ENCODE measurements at regions not wholly inside any gene's neighbourhood (a gene's known extent, or its start where the extent isn't known, plus 50 kb on each side); places are given as distances from the start of the nearest gene placed in this dataset.

DNA sequence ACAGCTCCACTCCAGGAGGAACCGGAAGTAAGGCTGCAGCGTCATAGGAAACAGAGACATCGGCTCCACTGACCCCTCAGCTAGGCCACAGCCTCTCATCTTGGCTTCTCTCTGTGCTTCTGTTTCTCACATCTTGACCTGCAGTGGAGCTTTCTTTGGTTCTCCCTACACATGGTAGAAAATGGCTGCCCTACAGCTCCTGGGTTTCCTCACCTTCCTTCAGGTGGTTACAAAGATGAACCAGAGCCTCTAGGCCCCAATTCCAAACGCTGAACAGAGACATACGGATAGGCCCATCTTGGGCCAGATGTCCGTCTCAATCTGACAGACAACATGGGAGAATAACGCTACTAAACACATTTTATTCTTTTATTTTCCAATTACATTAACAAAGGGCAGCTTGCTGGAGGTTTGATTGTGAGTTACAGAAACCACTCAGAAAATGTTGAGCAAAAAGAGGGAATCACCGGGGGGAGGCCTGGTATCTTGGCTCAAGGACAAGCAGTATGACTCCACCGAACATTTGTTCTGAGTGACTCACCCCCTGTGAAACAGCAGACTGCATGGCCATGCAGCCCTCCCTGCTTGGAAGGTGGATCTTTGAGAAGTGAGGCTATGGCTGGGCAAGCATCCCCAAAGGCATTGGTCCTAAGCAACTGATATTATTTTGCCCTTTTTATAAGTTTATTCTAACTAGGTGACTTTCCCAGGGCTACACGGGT, 303.5 kb downstream of the CDCA7 start:
- ChIA-PET POLR2A (no interaction called here), CTCF (interaction anchor here (0.6 kb wide), 1 partner anchor 29 kb away, joined by 3 read pairs; no protein-coding TSS in a partner anchor)
- DNase-seq (ENCODE audit: extremely low spot score), result no peak
- TF ChIP-seq SUZ12 (IDR thresholded peaks at IDR 0.05), result no peak
- TF ChIP-seq ELF4 (IDR thresholded peaks at IDR 0.05), result no peak
- TF ChIP-seq TARDBP (IDR thresholded peaks at IDR 0.05), result no peak

DNA sequence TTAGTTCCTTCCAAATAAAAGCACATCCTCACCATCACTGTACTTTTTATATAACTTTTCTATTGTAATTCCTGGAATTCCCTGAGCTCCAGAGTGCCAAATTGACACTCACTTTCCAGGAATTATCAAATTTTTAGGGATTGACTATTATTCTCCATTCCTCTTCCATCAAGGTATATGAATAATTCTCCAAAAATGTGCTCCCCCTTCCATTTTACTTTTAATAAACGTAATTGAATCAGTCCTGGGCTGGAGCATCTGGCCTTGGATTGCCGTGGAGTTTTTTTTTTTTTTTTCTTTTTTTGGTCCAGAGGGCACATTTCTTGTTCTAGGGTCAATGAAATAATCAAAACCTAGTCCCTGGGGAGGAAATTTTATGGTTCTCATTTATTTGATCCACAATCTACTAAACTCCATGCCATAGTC, 304.3 kb downstream of the CDCA7 start:
- ChIA-PET POLR2A (no interaction called here), CTCF (no interaction called here)
- no peak for DNase-seq (ENCODE audit: extremely low spot score)
- TF ChIP-seq CTBP1 (IDR thresholded peaks at IDR 0.05; ENCODE audit: borderline replicate concordance), result no peak
- TF ChIP-seq FOXM1 (IDR thresholded peaks at IDR 0.05; ENCODE audit: borderline replicate concordance), result no peak
- TF ChIP-seq SUZ12 (IDR thresholded peaks at IDR 0.05), result no peak
- no peak for TF ChIP-seq L3MBTL2 (conservative IDR thresholded peaks at IDR 0.05)
- no peak for TF ChIP-seq FOXK2 (IDR thresholded peaks at IDR 0.05)
- no peak for TF ChIP-seq TARDBP (IDR thresholded peaks at IDR 0.05)
- no peak for TF ChIP-seq SP1 (IDR thresholded peaks at IDR 0.05)
- TF ChIP-seq BHLHE40 (IDR thresholded peaks at IDR 0.05; ENCODE audit: borderline replicate concordance), result no peak
- TF ChIP-seq, protein P1, sequence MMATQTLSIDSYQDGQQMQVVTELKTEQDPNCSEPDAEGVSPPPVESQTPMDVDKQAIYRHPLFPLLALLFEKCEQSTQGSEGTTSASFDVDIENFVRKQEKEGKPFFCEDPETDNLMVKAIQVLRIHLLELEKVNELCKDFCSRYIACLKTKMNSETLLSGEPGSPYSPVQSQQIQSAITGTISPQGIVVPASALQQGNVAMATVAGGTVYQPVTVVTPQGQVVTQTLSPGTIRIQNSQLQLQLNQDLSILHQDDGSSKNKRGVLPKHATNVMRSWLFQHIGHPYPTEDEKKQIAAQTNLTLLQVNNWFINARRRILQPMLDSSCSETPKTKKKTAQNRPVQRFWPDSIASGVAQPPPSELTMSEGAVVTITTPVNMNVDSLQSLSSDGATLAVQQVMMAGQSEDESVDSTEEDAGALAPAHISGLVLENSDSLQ (IDR thresholded peaks at IDR 0.05), result no peak
- no peak for TF ChIP-seq LEF1 (IDR thresholded peaks at IDR 0.05; ENCODE audit: borderline replicate concordance)
- TF ChIP-seq HDGF (IDR thresholded peaks at IDR 0.05; ENCODE audit: borderline replicate concordance), result no peak
- TF ChIP-seq ELF4 (IDR thresholded peaks at IDR 0.05), result no peak
- no peak for TF ChIP-seq ARNT (IDR thresholded peaks at IDR 0.05)
- no peak for TF ChIP-seq ZNF384 (IDR thresholded peaks at IDR 0.05)

DNA sequence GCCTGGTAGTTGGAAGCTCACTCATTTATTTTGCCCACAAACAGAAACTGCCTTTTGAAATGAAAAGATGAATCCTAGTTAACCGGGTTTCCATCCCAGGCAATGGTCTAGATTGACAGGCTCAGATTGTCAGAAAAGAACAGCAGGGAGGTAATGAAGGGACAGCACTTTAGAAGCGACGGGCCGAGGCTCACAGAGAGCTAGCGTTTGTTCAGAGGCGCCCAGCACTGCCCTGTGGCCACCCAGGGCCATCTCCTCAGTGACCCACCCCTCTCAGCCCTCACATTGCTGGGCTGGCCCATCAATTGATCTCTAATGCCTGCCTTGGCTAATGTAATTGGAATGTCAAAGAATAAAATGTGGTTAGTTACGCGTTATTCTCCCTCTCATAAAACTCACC, 304.8 kb downstream of the CDCA7 start:
- CTCF ChIA-PET, result no interaction called here

DNA sequence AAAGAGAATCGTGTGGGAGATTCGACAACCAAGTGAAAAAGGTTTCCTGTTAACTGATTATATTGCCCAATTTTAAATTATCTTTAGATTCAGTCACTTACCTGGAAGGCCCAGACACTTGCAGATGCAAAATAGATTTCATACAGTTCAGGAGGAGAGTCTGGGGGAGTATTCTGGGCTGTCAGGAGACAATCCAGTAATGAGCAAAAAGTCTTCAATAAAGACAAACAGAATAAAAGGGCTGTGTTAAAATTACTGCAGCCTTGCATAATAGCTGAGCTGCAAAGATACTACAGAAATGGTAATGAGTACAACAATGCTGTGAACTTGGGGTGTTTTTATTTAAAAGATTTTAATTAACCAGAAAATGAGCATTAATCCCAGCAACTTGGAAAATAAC, 303.6 kb downstream of the SP3 start:
- DNase-seq (ENCODE audit: extremely low spot score), result no peak
- POLR2A ChIA-PET, result interaction anchor here (1.0 kb wide), 1 partner anchor 8 kb away, joined by 3 read pairs; no protein-coding TSS in a partner anchor
- TF ChIP-seq ZNF384 (IDR thresholded peaks at IDR 0.05), result no peak
- CTCF ChIA-PET, result no interaction called here

More for the DNA sequence above, 304.8 kb downstream of the CDCA7 start:
- POLR2A ChIA-PET, result no interaction called here
- no peak for TF ChIP-seq L3MBTL2 (conservative IDR thresholded peaks at IDR 0.05)
- TF ChIP-seq, protein P1 (IDR thresholded peaks at IDR 0.05), result 0 out of 2 replicates have a peak, but pooled peaks have one; percentile 4
- DNase-seq (ENCODE audit: extremely low spot score), result no peak

DNA sequence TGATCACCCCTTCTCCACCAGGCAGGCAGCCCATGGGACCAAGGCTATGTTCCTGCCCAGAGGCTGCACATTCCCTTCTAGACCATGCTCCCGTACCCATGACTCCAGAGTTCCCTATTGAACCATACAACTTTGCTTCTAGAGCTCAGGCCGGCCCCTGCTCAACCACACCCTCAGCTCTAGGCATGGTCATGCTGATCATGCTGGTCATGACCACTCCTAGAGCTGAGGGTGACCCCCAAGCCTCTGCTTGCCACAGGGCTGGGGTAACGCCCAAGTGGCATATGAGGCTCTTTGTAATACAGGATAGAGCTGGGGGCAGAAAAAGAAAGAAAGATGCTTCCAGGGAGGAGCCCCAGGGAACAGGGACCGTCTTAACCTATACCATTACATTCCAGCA, 301.8 kb downstream of the SP3 start:
- DNase-seq (ENCODE audit: extremely low spot score), result no peak
- POLR2A ChIA-PET, result no interaction called here
- CTCF ChIA-PET, result interaction anchor here (0.7 kb wide), 1 partner anchor 257 kb away, joined by 3 read pairs; no protein-coding TSS in a partner anchor
- TF ChIP-seq L3MBTL2 (conservative IDR thresholded peaks at IDR 0.05) (no peak), HDGF (IDR thresholded peaks at IDR 0.05; ENCODE audit: borderline replicate concordance) (no peak)

DNA sequence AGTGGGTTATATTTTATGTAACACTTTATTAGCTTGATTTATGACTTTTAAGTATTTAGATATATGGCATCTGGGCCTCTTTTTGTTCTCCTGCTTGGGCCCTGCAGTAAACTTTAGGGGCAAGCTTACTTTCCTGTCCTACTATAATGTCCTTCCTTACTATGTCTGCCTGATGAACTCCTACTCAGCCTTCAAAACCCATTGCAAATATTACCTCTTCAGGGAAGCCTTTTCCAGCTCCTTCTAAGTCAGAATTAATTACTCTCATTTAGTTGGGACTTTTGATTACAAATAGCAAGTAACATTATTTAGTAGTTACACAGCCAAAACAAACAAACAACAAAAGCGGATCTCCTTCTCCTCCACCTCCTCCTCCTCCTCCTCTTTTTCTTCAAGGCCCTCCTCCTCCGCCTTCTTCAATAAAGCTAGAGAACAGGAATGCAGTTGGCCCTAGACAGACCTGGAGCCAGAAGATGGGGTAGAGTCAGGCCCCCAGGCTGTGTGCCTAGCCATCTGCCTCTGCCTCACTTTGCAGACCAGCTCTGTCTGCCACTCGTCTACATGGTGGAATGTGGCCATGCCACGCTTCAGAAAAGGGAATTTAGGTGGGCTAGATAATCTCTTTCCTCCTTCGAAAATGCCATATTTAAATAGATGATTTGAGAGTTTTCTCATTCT, 301.2 kb downstream of the SP3 start:
- DNase-seq (ENCODE audit: extremely low spot score), result no peak
- ChIA-PET POLR2A (no interaction called here), CTCF (interaction anchor here (0.7 kb wide), 1 partner anchor 257 kb away, joined by 3 read pairs; no protein-coding TSS in a partner anchor)
- TF ChIP-seq FOXM1 (IDR thresholded peaks at IDR 0.05; ENCODE audit: borderline replicate concordance), result no peak
- TF ChIP-seq, protein P1 (IDR thresholded peaks at IDR 0.05), result peak; percentile 29; the same call in 1 of the 2 replicates

DNA sequence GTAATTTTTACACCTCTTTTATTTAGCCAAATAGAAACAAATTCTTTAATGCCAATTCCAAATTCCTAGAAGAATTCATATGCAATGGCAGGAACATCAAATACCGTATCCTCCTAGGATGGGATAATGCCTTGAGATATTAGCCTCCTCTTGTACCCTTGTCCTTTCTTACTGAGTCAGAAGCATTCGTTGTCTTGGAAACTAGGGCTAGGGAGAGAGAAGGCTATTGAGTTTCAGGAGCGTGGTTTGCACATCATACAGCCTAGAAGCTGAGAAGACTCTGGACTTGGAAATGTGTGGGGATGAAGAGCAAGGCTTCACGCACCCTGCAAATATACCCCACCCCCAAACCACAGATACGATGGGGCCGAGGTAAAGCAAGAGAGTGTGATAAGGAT, 300.7 kb downstream of the SP3 start:
- no peak for TF ChIP-seq HDGF (IDR thresholded peaks at IDR 0.05; ENCODE audit: borderline replicate concordance)
- TF ChIP-seq CTBP1 (IDR thresholded peaks at IDR 0.05; ENCODE audit: borderline replicate concordance), result no peak
- TF ChIP-seq, protein P1 (IDR thresholded peaks at IDR 0.05), result no peak
- TF ChIP-seq SP1 (IDR thresholded peaks at IDR 0.05), result no peak
- TF ChIP-seq TARDBP (IDR thresholded peaks at IDR 0.05), result no peak
- no peak for TF ChIP-seq SUZ12 (IDR thresholded peaks at IDR 0.05)
- TF ChIP-seq NFRKB (IDR thresholded peaks at IDR 0.05), result no peak
- TF ChIP-seq ZNF384 (IDR thresholded peaks at IDR 0.05), result no peak
- TF ChIP-seq ELF4 (IDR thresholded peaks at IDR 0.05), result no peak
- TF ChIP-seq L3MBTL2 (conservative IDR thresholded peaks at IDR 0.05), result no peak
- TF ChIP-seq FOXA1 (IDR thresholded peaks at IDR 0.05), result no peak
- TF ChIP-seq FOXK2 (IDR thresholded peaks at IDR 0.05), result no peak
- TF ChIP-seq BHLHE40 (IDR thresholded peaks at IDR 0.05; ENCODE audit: borderline replicate concordance), result no peak
- TF ChIP-seq ARNT (IDR thresholded peaks at IDR 0.05), result no peak
- TF ChIP-seq LEF1 (IDR thresholded peaks at IDR 0.05; ENCODE audit: borderline replicate concordance), result no peak
- TF ChIP-seq FOXM1 (IDR thresholded peaks at IDR 0.05; ENCODE audit: borderline replicate concordance), result no peak
- ChIA-PET POLR2A (no interaction called here), CTCF (no interaction called here)
- DNase-seq (ENCODE audit: extremely low spot score), result no peak
